Left ventricle myocardium superior (tissue), 1 donor: ENCODE measurements at regions not wholly inside any gene's neighbourhood (a gene's known extent, or its start where the extent isn't known, plus 50 kb on each side); places are given as distances from the start of the nearest gene placed in this dataset.

Experiments used
- ATAC-seq: fragments of 200-7000 bp; cut with Tn5 transposase; one replicate; pipeline ENCODE4 v1.9.1; 2020; ENCODE audit warnings: mild to moderate bottlenecking, moderate library complexity
- DNase-seq: peaks from one replicate; pipeline ENCODE4 v3.0.0-alpha.2; 2020
- intact Hi-C: fragments of 100-400 bp; cut with micrococcal nuclease; formaldehyde crosslinking; loops from one replicate; pipeline ENCODE4 v1.11.0; 2022
- donor health status: DM: no; HTN: yes; CAD: no; lungs with severe emphysema.

- intact Hi-C loops = no loop called here
- DNase-seq (no peak), ATAC-seq (no peak)
These were observed 56.4 kb upstream of the TPM4 start for GRCh38 chr19:16019691-16020448.

- intact Hi-C loops = no loop called here
- no peak for ATAC-seq
- DNase-seq = no peak
These were observed 54.5 kb upstream of the TPM4 start for GRCh38 chr19:16021796-16022195.

GRCh38 chr19:16022251-16022650, 54.0 kb upstream of the TPM4 start:
- no peak for DNase-seq
- ATAC-seq = no peak

GRCh38 chr19:16022681-16023080, 53.6 kb upstream of the TPM4 start:
- ATAC-seq = no peak
- intact Hi-C loops = no loop called here
- DNase-seq = no peak

More at GRCh38 chr19:16022251-16022650, 54.0 kb upstream of the TPM4 start:
- intact Hi-C loops = no loop called here

GRCh38 chr19:16023146-16023915, 53.0 kb upstream of the TPM4 start:
- intact Hi-C loops = no loop called here
- DNase-seq (no peak), ATAC-seq (no peak)

GRCh38 chr19:16024266-16025107, 51.8 kb upstream of the TPM4 start:
- ATAC-seq (no peak), DNase-seq (no peak)
- intact Hi-C loops = no loop called here

- DNase-seq (no peak), ATAC-seq (peak; percentile 29)
- intact Hi-C loops = no loop called here
These were observed 50.9 kb upstream of the TPM4 start for GRCh38 chr19:16025108-16026101.

GRCh38 chr19:16026131-16026530, 50.2 kb upstream of the TPM4 start:
- DNase-seq (no peak), ATAC-seq (no peak)
- intact Hi-C loops = no loop called here
